SH-SY5Y (cell line): ENCODE measurements at regions not wholly inside any gene's neighbourhood (a gene's known extent, or its start where the extent isn't known, plus 50 kb on each side); places are given as distances from the start of the nearest gene placed in this dataset.

ENCODE experiments used
- GATA2 ChIP-seq: IDR thresholded peaks from 2 replicates; pipeline ENCODE4 v1.6.1; 2011; ENCODE audit warnings: mild to moderate bottlenecking, low read depth, low read length
- GATA3 ChIP-seq: IDR thresholded peaks from 2 replicates; pipeline ENCODE4 v1.6.1; 2011; ENCODE audit warnings: low read depth, mild to moderate bottlenecking, low read length, moderate library complexity

DNA sequence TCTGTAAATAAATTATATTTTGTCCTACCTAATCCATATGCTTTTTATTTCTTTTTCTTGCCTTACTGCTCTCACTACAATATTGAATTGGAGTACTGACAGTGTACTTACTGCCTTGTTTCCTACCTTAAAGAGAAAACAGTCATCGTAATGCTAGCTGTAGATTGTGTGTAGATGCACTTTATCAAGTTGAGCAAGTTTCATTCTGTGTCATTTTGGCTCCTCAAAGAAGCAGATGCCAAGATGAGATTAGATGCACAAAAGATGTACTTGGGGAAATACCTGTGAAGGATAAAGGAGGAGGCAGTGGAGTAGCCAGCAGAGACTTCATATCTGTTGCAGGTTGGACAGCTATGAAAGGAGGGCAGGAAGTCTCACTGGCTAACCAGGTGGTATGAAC is 145.5 kb downstream of the FTCDNL1 start:
- no peak for TF ChIP-seq GATA3
- TF ChIP-seq GATA2, result no peak
